GM19035 (cell line): ENCODE measurements at regions not wholly inside any gene's neighbourhood (a gene's known extent, or its start where the extent isn't known, plus 50 kb on each side); places are given as distances from the start of the nearest gene placed in this dataset.

ENCODE experiments used
- ATAC-seq: cut with Tn5 transposase; IDR thresholded peaks from one replicate; pipeline ENCODE4 v1.9.1; 2021; ENCODE audit not compliant: unreplicated experiment

- ATAC-seq = no peak
Measured at GRCh38 chr2:82652117-82652516, 1807.0 kb downstream of the SUCLG1 start.

DNA sequence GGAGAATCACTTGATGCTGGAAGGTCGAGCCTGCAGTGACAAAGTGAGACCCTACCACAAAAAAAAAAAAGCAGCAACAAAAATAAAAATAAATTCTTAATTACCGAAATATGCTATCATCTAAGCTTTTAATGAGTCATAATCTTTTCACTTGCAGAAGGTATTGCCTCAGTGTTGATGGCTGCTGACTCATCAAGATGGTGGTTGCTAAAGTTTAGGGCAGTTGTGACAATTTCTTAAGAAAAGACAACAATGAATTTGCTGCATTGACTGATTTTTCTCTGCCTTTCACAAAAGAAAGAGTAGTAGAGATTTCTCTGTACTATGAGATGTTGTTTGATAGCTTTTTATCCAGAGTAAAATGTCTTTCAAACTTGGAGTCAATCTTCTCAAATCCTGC lies 1809.0 kb downstream of the SUCLG1 start:
- ATAC-seq = no peak

GRCh38 chr2:82641598-82642180 lies 1817.4 kb downstream of the SUCLG1 start:
- ATAC-seq = no peak

GRCh38 chr2:82636402-82637020 lies 1822.6 kb downstream of the SUCLG1 start:
- ATAC-seq = no peak

GRCh38 chr2:82599021-82599420 lies 1860.1 kb downstream of the SUCLG1 start:
- no peak for ATAC-seq

DNA sequence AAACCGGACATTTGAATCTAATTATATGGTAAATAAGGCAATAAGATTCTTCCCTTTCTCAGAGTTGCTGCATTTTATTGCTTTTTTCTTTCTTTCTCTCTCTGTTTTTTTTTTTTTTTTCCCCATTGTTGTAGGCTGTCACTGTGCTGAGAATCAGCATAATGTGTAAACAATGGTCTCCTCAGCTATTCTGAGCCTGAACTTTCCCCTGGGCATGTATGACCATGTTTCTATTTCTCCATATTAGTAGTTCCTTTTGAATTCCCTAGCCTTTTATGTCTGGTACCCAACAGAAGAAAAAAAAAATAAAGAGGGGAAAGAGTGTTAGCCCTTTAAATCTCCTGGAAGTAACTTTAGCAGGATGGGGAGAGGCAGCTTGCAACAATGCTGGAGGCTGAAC lies 1862.5 kb downstream of the SUCLG1 start:
- no peak for ATAC-seq

DNA sequence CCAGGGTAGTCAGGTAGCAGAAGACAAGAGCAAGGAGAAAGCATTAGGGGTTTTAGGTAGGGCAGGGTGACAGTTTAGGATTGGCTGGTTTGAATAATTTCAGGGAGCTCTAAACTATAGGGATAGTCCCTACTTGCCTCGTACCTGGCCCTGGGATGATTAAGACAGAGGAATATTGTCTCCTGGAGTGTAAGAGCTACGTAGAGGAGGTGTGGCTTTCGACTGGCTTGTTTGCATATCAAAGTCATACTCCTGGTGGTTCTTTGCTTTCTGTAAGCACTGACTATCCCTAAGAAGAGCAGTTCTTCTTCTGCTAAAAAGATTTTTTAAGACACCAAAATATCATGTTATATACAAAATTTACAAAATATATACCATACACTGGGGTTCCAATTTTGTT lies 1867.4 kb downstream of the SUCLG1 start:
- no peak for ATAC-seq

DNA sequence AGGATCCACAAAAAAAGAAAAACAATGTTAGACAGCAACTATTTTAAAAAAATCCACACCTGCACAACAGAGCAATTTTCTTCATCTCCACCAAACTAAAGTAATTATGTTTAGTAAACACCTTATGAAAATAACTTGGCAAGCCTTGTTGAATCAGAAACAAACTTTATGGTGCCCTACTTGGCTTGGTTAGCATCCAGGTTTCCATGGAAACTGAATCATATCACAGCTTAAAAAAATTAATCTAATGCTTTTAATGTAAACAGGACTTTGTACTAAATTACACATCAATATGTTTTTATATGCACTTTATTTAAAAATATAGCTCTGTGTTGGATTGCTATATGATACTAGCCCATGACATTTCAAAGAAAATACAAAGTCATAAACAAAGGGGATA lies 1882.4 kb downstream of the SUCLG1 start:
- ATAC-seq = no peak

GRCh38 chr2:82539280-82539621 lies 1919.8 kb downstream of the SUCLG1 start:
- ATAC-seq = no peak

GRCh38 chr2:82538590-82539279 lies 1920.3 kb downstream of the SUCLG1 start:
- no peak for ATAC-seq

DNA sequence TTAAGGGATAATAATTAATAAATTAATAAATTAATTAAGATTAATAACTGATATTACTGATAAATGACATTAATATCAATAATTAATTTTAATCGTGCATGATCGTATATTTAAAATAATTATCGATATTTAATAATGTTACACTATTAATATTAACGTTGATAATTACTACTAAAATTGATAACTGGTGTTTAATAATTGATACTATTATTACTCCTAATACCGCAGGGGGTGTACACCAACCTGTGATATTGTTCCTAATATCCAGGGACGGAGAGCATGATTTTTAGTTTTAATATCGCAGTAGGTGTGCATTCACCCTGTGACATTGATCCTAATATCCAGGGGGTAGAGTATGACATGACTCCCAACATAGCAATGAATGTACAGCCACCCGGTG lies 1930.8 kb downstream of the SUCLG1 start:
- ATAC-seq = no peak

DNA sequence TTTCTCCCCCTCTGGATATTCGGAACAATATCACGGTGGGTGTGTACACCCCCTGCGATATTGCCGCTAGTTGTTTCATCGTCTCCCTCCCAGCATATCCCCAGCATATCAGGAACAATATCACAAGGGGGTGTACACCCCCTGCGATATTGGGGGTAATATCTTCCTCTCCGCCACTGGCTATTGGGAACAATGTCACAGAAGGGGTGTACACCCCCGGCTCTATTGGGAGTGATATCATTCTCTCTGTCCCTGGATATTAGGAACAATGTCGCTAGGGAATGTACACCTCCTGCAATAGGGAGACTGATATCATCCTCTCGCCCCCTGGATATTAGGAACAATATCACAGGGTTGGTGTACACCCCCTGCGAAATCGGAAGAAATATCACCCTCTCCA lies 1932.0 kb downstream of the SUCLG1 start:
- no peak for ATAC-seq

DNA sequence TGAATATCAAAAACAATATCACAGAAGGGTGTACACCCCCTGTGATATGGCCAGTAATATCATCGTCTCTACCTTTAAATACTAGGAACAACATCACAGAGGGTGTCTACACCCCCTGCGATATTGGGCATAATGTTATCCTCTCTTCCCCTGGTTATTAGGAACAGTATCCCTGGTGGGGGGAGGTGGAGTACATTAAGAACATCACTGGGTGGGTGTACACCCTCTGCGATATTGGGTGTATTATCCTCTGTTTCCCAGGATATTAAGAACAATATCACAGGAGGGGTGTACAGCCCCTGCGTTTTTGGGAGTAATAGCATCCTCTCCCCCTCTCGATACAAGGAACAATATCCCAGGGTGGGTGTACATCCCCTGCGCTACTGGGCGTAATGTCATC lies 1932.8 kb downstream of the SUCLG1 start:
- no peak for ATAC-seq

DNA sequence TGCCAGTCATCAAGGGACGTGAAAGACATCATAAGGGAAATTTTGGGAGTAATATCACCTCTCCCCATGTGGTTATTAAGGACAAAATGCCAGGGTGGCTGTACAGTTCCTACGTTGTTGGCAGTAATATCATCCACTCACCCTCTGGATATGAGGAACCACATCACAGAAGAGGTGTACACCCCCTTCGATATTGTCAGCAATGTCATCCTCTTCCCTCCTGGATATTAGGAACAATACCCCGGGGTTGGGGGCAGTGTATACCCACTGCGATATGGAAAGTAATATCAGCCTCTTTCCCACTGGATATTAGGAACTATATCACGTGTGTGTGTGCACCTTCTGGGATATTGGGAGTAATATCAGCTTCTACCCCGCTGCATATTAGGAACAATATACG lies 1933.3 kb downstream of the SUCLG1 start:
- no peak for ATAC-seq

DNA sequence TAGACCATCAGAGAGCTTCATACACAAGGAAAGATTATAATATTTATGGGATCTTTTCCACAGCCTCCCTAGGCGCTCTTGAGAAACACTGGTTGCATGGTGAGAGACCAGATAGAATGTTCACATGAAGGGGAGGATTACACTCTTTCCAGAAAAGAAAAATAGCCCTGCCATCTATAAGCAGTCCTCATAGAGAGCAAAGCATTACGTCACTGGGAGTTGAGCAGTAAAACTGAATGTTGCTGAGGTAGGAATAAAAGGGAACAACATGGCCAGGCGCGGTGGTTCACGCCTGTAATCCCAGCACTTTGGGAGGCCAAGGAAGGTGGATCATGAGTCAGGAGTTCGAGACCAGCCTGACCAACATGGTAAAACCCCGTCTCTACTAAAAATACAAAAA lies 1934.3 kb downstream of the SUCLG1 start:
- ATAC-seq = no peak

DNA sequence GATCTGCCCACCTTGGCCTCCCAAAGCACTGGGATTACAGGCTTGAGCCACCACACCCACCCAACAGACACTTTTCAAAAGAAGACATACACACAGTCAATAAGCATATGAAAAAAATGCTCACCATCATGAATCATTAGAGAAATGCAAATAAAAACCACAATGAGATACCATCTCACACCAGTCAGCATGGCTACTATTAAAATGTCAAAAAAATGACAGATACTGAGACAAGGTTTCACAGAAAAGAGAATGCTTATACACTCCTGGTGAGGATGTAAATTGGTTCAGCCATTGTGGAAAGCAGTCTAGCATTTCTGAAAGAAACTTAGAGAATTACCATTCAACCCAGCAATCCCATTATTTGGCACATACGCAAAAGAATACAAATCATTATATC lies 1947.2 kb downstream of the SUCLG1 start:
- no peak for ATAC-seq

- ATAC-seq = no peak
Measured at GRCh38 chr2:82508702-82509101, 1950.4 kb downstream of the SUCLG1 start.

- ATAC-seq = no peak
Measured at GRCh38 chr2:82507657-82508056, 1951.4 kb downstream of the SUCLG1 start.

- no peak for ATAC-seq
Measured at GRCh38 chr2:82501217-82501616, 1957.9 kb downstream of the SUCLG1 start.

- no peak for ATAC-seq
Measured at GRCh38 chr2:82498777-82499443, 1960.2 kb downstream of the SUCLG1 start.

DNA sequence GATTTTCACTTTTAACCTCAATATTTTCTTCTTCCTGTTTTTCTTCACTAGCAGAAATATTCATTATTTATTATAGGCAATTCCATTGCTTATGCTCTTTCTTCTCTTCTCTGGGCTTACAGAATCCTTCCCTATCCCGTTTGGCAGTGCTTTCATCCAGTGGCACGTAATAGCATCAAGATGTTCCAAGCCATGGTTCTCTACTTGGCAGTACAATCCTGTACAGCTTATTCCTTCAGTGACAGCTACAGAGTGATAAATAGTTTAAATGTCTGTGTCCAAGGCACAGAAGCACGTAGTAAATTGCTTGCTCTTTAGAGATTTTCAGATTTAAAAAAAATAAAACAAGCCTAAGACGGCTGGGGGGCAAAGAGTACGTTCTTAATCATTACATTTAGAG lies 1964.3 kb downstream of the SUCLG1 start:
- ATAC-seq = no peak

GRCh38 chr2:82491591-82491990 lies 1967.5 kb downstream of the SUCLG1 start:
- no peak for ATAC-seq
